Activated CD4-positive, alpha-beta T cell treated with anti-CD3 and anti-CD28 coated beads for 1 hour (primary cell): ENCODE measurements at regions not wholly inside any gene's neighbourhood (a gene's known extent, or its start where the extent isn't known, plus 50 kb on each side); places are given as distances from the start of the nearest gene placed in this dataset.

ENCODE experiments used
- DNase-seq: peaks from one replicate; pipeline ENCODE4 v3.0.0-alpha.2; 2020

DNA sequence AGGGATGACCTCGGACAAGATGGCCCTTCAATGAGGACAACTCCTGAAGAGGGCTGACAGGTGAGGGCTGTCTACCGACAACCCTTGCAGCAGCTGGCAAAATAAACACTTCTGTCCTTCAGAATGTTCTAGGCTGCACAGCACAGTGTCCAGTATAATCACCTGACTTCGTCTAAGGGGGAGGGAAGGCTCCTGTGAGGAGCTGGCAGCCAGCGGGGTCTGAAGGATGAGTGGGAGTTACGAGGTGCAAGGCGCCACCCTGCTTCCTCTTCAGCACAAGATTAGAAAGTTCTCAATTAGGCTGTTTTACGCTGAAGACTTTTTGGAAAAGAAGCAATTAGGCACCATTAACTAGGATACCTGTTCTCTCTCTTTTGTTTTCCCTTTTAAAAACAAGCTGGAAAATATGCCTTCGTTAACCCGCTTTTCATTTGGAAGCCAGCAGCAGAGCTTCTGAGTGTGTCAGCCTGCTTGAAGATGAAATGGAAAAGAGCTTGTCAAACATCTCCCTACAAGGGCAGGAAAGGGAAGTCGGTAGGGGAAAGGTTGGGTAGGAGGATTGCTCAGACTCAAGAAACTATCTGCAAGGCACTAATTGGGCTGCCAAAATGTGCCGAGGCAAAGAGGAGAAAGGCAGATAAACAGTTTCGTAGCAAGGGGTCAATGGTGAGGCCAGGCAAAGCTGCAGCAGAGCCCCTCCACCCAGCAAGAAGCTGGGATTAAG, 592.2 kb upstream of the CADM1 start:
- no peak for DNase-seq

DNA sequence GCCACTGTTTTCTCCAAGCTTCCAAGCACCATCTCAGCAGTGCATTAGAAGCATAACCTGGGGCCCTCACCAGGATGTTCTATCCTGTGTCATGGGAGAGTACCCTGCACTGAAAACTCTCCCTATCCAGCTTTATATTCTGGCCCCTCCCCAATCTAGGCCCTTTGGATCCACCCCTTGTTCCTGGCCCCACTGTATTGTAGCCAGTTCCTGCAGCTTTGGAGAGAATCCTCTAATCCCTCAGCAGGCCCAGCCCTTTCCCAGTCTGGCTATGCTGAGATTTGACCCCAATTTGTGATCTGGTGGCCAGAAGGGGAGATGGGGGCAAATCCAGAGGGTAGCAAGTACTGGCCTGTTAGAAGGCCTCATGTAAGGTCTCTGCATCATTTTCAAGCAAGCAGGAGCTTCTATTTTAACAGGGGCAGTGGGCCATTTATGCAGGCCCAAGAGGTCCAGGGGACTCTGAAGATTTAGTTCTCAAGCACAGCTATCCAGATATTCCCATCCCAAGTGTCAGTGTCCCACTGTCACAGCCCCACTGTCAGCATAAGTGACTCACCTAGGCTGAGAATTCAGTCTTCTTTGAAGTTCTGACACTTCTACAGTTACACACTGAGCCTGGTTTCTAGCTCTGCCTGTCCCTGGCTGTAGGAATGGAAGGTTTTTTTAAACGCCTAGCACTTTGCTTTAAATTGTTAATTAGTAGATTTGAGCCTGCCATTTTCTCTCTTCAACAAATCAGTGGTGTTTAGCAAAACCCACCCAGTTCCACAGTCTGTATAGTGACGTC, 589.5 kb upstream of the CADM1 start:
- DNase-seq = no peak

DNA sequence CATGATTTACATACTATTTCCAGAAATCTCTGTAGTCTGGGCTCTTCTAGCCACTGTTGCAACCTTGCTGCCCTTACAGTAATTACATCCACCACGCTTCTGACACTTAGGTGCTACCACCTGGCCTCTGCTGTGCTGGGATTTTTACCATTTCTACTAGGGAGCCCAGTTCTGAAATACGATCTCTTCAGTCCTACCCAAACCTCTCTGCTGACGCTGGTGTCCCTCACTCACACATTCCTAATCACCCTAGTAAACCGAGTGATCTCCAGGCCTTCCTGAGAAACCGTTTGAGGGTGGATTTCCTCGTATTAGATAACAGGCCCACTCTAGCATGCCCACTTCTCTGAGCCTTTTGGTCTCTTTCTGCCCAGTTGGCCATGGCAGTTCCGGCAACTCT, 588.9 kb upstream of the CADM1 start:
- DNase-seq = no peak

DNA sequence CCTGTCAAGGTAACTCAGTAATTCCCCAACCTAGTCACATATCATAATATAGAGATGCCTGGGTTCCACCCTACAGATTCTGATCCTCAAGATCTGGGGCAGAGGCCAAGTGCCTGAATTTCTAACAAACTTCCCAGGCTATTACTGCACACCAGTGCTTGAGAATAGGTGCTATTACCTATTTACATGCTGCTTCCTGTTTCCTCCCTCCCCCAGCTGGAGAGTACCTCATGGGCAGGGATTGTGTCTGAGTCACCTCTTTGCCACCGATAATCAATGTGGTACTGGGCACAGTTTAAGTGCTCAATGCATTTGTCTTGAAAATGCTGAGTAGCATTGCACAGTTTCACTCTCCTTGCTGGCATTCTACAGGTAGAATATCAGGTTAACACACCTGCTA, 582.2 kb upstream of the CADM1 start:
- DNase-seq = no peak

DNA sequence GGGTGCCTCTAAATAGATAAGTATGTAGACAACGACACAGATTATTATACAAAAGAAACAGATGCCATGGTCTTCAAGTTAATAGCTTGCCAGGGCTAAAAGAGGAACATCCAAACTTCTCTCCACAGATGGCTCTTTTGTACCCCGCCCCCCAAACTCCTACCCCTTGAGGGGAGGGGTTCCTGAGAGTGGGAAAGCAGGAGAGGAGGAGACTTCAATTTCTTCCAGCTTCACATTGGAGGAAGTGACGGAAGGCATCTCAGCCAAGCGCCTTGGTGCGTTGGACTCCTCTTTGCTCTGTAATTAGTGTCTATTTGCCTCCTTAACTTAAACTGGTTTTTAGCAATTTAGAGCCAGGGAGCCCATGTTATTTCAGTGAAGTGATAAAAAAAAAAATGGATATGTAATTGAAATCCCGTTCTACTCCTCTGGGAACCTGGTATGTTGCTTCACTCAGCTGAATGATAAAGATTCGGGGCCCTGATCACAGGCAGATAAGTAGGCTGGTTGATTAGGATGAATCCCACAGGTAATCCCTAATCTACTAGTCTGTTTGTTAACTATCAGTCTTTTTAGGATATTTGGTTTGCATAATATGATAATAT, 580.9 kb upstream of the CADM1 start:
- DNase-seq = no peak

DNA sequence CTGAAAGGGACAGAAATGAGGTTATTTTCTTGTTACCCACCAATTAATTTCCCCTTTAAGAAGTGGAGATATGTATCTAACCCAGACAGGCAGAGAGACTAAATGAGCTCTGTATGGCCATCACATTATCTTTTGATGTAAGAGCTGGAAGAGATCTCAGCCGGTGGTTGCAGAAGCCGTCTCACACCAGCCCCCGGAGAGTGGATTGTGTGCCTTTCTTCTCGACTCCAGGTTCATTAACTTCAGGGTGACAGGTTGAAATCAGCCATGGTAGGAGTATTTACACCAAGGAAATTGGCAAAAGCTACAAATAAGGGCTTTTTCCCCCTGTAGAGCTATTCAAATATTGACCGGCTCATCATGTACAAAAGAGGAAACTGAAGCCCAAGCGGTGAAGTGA, 580.3 kb upstream of the CADM1 start:
- DNase-seq = no peak

DNA sequence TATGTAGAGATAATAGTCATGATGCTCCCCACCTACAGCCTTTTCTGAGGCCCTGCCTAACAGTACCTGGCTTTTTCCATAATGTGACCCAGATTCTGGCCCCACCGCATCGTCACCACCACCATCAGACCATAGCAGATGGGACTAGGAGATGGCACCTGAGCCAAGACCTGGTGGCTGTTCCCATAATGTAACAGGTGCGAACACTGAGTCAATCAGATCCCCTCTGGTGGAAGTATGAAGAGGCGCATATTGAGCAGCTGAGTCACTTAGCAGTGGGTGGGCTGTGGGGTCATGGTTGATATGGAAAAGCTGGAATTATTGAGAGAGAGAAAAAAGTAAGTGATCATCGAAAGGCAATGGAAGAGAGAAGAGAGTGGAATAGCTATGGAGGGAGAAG, 578.0 kb upstream of the CADM1 start:
- DNase-seq = no peak

DNA sequence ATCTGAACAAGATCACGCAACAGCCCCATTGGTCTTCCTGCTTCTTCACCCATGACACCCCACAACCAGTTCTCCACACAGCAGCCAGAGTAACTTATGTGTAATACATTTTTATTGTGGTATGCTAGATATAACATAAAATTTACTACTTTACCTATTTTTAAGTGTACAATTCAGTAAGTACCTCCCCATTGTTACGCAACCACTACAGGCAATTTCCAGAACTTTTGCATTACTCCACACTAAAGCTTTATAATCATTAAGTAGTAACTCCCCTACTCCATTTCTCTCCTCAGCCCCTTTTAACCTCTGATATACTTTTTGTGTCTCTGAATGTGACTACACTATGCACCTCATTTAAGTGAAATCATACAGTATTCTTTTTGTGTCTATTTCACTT, 575.4 kb upstream of the CADM1 start:
- no peak for DNase-seq

DNA sequence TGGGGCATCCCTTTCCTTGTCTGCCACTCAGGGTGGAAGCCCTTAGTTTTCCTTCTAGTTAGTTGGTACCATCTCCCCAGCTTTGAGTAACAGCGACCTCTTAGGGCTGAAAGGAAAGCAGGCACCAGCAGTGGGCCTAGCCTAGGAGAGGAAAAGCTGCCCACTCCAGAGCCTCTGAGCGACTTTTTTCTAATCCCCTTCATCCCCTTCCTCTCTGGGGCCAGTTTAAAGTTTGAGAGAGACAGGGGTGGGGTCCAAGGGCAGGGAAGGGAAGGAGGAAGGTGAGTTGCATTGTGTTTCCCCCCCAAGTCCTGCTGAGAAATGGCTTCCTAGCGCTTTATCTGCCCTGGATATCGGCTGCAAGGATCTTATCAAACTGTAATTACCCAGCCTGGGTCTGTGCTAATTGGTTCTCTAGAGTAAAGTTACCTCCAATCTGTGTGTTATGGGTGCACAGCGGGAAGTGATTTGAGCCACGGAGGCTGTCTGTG, 573.9 kb upstream of the CADM1 start:
- DNase-seq = no peak

DNA sequence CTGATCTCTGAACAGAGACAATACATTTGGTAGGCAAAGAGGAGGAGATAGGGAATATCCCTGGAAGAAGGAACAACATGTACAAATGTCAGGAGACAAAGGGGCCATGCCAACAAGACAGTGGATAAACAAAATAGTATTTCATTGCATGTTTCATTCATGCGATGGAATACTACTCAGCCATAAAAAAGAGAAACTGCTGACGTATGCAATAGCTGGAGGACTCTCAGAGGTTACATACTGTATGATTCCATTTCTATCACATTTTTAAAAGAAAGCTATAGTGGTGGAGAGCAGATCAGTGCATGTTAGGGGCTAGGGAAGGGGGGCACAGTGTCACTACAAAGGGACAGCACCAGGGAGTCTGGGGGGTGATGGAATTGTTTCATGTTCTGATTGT, 572.9 kb upstream of the CADM1 start:
- DNase-seq = no peak

DNA sequence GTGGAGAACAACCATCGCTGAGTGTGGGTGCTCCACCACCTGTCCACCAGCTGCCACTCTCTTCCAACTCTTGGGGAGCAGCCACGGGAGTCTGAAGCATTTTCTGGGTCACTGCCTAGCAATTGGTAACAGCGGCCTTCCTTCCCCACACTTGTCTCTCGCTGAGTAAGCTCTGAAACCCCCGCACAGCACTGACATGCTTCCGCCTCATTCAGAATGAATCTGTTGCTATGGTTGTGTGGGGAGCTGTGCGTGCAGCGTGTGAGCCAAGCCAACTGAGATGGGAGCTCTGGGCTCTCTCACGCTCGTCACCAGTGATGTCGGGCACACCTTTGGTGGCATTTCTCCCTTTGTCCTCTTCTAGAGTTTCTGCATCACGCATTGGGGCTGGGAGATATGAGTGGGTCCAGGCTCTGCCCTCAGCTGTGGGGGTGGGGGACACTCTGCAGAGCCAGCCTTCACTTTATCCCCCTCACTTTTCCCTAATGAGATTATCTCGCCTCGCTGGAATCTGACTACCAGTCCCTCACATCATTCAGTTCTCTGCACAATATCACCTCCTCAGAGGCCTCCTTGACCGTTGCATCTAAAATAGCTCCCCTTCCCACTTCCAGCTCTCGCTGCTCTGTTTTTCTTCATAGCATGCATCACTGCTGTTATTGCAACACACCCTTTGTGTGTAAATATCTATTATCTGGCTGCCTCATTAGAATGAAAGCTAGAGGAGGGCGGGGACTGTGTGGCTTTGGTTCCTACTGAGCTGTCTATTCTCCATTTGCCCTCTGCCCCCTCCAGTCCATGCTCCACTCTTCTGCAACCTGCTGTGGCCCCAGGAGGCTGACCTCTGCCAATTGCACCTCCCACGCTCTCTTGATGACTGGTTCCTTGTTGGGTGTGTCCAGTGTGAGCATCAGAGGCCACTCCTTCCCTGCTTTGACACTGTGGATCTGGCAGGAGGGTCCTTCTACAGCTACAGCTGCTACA, 569.9 kb upstream of the CADM1 start:
- DNase-seq = no peak

DNA sequence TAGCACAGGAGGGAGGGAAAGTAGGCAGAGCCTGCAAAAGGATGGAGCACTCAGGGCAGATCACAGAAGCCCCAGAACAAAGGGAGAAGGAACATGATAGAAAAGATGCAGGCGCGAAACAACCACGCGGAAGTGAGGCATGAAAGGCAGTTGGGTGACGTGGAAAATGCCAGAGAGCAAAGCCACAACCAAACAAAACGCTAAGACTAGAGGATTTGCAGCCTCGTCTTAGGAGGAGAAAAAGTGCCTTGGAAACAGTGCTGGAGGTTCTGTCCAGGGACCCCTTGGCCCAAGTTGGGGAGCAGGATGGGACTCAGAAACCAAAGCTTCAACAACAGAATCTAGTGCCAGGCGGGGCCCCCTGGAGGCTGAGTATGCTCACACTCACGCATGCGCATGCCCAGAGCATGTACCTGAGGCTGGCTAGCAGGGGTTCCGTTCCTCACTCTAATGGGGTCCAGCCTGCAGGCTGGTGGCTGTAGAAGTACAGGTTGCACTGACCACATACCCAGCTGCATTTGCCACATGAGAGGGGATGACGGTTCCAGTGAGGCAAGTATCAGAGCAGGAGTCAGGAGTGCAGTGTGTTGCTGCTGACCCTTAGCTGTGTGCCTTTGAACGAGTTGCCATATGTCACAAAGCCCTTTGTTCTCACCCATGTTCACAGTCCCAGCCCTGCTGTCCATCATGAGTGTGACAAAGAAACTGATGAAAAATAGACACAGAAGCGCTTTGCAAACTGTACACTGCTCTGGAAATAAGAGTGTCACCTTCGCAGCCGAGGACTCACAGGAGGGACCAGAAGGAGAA, 568.6 kb upstream of the CADM1 start:
- no peak for DNase-seq

DNA sequence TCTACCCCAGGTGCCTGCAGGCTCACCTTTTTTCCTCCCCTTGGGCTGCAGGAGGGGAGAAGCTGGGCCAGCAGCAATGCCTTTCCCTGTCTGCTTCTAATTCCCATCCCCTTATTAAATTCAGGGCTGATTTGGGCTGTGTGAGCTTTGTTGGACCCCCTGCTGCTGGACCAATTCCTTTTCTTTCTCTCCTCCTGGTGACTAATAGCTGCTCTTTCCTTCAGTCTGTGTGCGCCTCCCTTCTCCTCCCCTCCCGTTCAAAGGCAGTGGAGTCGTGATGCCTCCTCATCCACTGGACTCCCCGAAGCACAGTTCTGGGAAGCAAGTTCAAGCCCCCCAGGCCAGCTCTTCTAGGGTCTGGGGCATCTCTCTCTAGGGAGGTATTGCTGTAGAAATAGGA, 567.9 kb upstream of the CADM1 start:
- DNase-seq = no peak

DNA sequence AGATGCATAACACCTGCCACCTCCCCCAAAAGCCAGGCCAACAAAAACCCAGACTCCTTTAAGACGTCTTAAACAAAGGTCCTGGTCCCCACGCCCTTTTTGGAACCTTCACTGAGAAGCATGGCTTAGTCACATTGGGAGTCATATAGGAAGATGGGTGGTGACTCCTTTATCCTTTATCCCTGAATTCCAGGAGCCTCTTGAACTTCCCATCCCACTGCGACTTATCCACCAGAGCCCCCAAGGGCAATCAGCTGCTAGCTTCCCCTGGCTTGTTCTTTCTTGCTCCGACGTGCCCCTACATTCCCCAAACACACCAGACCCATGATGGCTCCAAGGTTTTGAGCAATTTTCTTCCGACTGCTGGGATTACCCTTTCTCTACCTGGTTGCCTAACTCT, 567.0 kb upstream of the CADM1 start:
- no peak for DNase-seq

DNA sequence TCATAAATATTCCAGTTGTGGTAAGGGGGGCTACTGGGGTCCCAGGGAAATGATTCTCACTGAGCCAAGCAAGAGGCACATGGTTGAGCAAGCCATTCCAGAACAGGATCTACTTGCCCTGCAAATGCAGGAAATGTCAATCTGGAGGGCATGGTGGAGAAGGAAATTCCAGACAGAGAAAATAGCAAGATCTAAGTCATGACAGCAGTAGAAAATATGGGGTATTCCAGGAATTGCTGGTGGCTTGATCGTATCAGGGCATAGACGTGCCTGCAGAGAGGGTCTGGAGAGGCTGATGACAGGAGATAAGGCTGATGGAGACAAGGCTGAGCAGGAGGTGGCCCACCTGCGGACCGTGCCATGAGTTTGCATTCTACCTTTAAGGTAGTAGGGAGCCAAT, 566.3 kb upstream of the CADM1 start:
- no peak for DNase-seq

DNA sequence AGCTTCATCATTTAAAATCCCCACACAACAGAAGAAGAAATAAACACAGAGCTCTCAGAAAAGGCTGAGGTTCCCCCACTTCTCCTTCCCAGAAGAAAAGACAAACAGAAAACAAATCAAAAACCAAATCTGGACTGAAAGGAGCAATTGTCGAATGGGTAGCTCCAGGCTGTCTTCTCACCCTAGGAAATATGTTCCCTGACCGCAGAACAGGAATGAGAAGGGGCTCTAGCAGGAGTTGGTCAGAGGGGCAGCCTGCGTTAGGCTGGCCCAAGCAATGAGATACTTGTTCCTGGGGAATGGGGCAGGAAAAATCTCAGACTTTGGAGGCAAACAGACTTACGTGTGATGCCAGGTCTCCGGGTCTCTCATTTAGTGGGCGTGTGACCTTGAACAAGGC, 562.6 kb upstream of the CADM1 start:
- DNase-seq = no peak

DNA sequence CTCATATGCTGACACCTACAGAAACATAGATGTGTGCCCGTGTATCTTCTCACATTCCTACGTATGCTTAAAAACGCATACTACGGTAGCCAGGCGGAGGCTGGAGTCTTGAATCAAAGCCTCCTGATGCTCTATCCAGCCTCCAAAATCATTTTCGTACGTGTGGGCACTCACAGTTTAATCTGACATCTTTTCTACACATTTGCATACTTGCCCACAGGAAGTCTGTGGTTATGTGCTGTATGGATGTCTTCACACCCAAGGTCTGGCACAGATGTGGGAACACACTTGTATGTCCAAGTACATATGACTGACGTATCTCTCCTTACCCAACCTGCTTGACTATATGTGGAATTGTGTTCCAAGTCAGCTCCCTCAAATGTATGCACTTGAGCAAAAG, 561.8 kb upstream of the CADM1 start:
- no peak for DNase-seq

DNA sequence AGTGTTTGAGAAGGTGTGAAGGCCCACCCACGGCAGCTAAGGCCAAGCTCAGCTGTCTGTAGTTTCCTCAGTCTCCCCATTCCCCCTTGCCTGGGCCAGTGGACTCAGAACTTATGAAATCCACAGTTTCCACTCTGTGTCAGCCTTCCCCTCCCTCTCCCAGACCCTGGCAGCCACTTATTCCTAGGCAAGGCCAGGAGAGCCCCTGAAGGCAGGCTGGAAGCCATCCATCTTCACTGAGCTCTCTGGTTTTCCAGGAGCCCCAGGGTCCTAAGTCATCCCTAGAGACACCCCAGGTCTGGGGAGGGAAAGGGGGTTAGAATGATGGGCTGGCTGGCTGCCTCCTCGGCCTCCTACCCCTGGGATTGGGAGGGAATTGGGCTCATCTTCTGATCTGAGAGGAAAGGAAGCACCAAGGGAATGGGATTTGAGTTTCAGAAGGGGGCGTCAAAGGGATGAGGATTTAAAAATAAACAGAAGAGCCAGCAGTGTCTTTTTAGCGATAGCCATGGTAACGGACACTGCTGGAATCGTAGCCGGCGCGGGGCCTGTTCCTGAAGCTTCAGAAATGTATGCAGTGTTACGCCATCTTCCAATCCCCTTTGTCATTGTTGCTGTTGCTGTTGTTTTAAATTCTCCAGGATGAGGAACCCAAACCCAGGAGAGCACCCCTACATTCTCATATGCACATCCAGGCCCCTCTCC, 561.1 kb upstream of the CADM1 start:
- DNase-seq = no peak

DNA sequence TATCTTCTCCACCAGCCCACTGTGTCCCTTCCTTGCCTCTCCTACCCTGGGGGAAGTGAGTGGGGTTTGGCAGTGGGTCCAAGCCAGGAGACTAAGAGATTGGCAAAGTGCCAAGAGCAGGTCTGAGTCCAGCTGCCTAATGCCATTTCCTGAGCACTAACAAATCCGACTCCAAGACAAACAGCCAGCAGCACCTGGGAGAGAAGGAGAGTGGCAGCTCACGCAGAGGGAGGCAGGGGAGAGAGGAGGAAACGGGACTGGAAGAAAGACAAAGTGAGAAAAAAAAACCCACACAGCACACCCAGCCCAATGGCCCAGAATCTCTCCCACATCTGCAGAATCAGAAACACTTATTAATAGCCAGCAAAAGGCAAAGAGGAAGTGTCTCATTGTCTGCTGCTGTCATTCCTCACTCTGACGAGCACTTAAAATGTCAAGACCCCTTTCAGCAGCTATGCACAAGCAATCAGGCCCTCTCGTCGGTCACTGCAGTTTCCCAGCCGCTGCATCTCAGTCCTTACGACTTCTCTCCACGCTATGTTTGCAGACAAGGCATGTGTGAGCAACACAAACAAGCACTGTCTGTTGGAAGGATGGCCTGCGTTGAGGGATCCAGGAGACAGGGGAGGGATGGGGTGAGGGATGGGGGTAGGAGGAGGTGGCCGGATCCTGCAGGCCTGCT, 558.4 kb upstream of the CADM1 start:
- no peak for DNase-seq

DNA sequence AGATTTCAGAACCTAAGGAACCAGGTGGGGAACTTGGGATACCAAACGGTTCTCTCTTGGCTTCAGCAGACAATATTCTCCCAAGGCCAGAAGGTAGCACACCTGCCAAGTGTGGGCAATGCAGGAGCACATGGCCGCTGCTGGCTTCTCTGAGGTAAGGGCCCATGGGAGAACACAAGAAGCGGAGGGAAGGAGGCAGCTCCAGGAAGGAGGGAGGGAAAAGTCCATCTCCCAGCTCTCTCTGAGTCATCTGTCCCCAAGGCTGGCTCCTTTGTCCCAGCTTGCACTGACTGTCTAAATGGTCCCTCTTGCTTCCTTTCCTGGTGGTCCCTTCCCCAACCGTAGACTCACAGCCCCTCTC, 557.9 kb upstream of the CADM1 start:
- no peak for DNase-seq

DNA sequence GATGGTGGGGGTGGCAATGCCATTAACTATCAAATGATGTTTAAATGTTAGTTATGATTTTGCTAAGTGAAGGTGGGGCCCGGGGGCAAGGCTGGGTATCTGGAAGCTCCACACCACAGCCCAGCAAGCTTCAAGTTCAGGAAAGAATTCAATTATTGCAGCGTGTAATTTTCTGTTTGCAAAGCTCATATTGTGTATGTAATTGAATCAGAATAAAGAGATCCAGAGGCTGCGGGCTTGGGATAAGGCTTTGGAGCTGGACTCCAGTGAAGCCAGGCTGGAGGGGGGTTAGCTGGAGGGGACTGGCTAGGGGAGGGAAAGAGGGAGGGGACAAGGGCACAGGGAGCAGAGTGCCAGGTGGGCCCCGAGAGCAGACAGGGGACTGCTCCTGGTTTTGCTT, 557.1 kb upstream of the CADM1 start:
- no peak for DNase-seq
